H1 (cell line): ENCODE measurements at regions not wholly inside any gene's neighbourhood (a gene's known extent, or its start where the extent isn't known, plus 50 kb on each side); places are given as distances from the start of the nearest gene placed in this dataset.

ENCODE experiments used
- CTCF ChIA-PET: fragments of 300-600 bp; sonication (Branson Sonifier 250); formaldehyde crosslinking; loops from one replicate; lab custom pipeline; 2021; ENCODE audit not compliant: partially characterized antibody; lab: Charles Lee
- POLR2A ChIA-PET: fragments of 300-600 bp; sonication (Branson Sonifier 250); formaldehyde crosslinking; loops from one replicate; lab custom pipeline; 2021; ENCODE audit warnings: inconsistent platforms; ENCODE audit not compliant: partially characterized antibody; lab: Charles Lee
- DNase-seq, 2 experiments: peaks; one replicate each; pipeline versions ENCODE4 v3.0.0 to v3.0.0-alpha.2; 2010 to 2022; ENCODE audit warnings: low spot score in 2 of 2, low read depth in 1 of 2, mixed read lengths in 1 of 2
- FAIRE-seq: peaks from 2 replicates; lab custom pipeline; 2011; peaks lifted over from hg19 to GRCh38; lab: Jason Lieb, UNC
- H2AFZ ChIP-seq: 2 replicates; pipeline ENCODE4 v1.8.1; 2012; ENCODE audit warnings: low read length, inconsistent platforms
- H2AK5ac ChIP-seq: 2 replicates; pipeline ENCODE4 v1.6.1; 2013; ENCODE audit warnings: low read depth, low read length
- H2BK120ac ChIP-seq: replicated peaks from 2 replicates; pipeline ENCODE3; 2013; ENCODE audit warnings: low read depth, low read length, inconsistent platforms
- H2BK12ac ChIP-seq: 2 replicates; pipeline ENCODE4 v1.6.1; 2013; ENCODE audit warnings: low read depth, low read length
- H2BK15ac ChIP-seq: 2 replicates; pipeline ENCODE4 v1.6.1; 2013; ENCODE audit warnings: low read length
- H2BK20ac ChIP-seq: 2 replicates; pipeline ENCODE4 v1.6.1; 2013; ENCODE audit warnings: low read length
- H2BK5ac ChIP-seq: 2 replicates; pipeline ENCODE4 v1.6.1; 2013; ENCODE audit warnings: low read depth, low read length
- H3K14ac ChIP-seq: 2 replicates; pipeline ENCODE4 v1.6.1; 2013; ENCODE audit warnings: inconsistent platforms; ENCODE audit not compliant: insufficient read length
- H3K18ac ChIP-seq: 2 replicates; pipeline ENCODE4 v1.6.1; 2013; ENCODE audit warnings: low read length; ENCODE audit errors: extremely low read depth
- H3K23ac ChIP-seq: 2 replicates; pipeline ENCODE4 v1.6.1; 2013; ENCODE audit warnings: inconsistent platforms; ENCODE audit not compliant: insufficient read length
- H3K23me2 ChIP-seq: 2 replicates; pipeline ENCODE4 v1.6.1; 2013; ENCODE audit warnings: low read depth, low read length
- H3K27ac ChIP-seq: 2 replicates; pipeline ENCODE4 v1.6.1; 2011; ENCODE audit warnings: low read depth, low read length, inconsistent platforms
- H3K27me3 ChIP-seq, 4 experiments: replicated peaks in 1 of 4; 1 replicate in 1 of 4; 2 replicates in 3 of 4; pipeline versions ENCODE4 v1.6.1 to v1.8.1; 2011 to 2013; ENCODE audit warnings: low read length in 3 of 4, mild to moderate bottlenecking in 3 of 4, inconsistent platforms in 2 of 4, mixed read lengths in 2 of 4, moderate library complexity in 1 of 4; ENCODE audit not compliant: control insufficient read depth in 3 of 4, insufficient read depth in 3 of 4; ENCODE audit errors: extremely low read depth in 1 of 4
- H3K36me3 ChIP-seq, 4 experiments: 2 replicates each; pipeline versions ENCODE4 v1.6.1 to v1.8.1; 2011 to 2013; ENCODE audit warnings: mild to moderate bottlenecking in 4 of 4, low read length in 3 of 4, moderate library complexity in 2 of 4, control low read depth in 1 of 4, inconsistent platforms in 1 of 4; ENCODE audit not compliant: insufficient read depth in 4 of 4, control insufficient read depth in 2 of 4
- H3K4ac ChIP-seq: replicated peaks from 2 replicates; pipeline ENCODE3; 2013; ENCODE audit warnings: low read length, low read depth, mixed read lengths, inconsistent platforms; ENCODE audit not compliant: insufficient read length
- H3K4me1 ChIP-seq, 4 experiments: replicated peaks in 1 of 4; 1 replicate in 1 of 4; 2 replicates in 3 of 4; pipeline versions ENCODE4 v1.6.1 to v1.8.1; 2011 to 2013; ENCODE audit warnings: low read length in 3 of 4, inconsistent platforms in 2 of 4, mixed read lengths in 1 of 4; ENCODE audit not compliant: insufficient read depth in 4 of 4, control insufficient read depth in 3 of 4
- H3K4me2 ChIP-seq, 2 experiments: 2 replicates each; pipeline versions ENCODE4 v1.6.1 to v1.8.1; 2011 to 2013; ENCODE audit warnings: low read depth in 2 of 2, low read length in 2 of 2, control low read depth in 1 of 2, inconsistent platforms in 1 of 2, mild to moderate bottlenecking in 1 of 2; ENCODE audit not compliant: insufficient read depth in 1 of 2
- H3K4me3 ChIP-seq, 4 experiments: fragments of 200-600, 300-600 bp in 1 of 4; sonication (generic), shearing (Covaris generic), sonication (Bioruptor Twin) in 1 of 4; 2 replicates each; pipeline versions ENCODE4 v1.5.1 to v1.8.1; 2011 to 2016; ENCODE audit warnings: low read length in 4 of 4, low read depth in 3 of 4, control low read depth in 2 of 4, inconsistent platforms in 2 of 4, mild to moderate bottlenecking in 2 of 4, mixed read lengths in 1 of 4, moderate library complexity in 1 of 4; ENCODE audit not compliant: insufficient read depth in 2 of 4; ENCODE audit errors: extremely low read depth in 1 of 4
- H3K56ac ChIP-seq: replicated peaks from 2 replicates; pipeline ENCODE3; 2013; ENCODE audit warnings: low read depth, mild to moderate bottlenecking, mixed read lengths, low read length, inconsistent platforms; ENCODE audit not compliant: insufficient read length
- H3K79me1 ChIP-seq: 2 replicates; pipeline ENCODE4 v1.6.1; 2013; ENCODE audit warnings: low read depth, low read length, control low read depth
- H3K79me2 ChIP-seq, 2 experiments: 2 replicates each; pipeline versions ENCODE4 v1.6.1 to v1.8.1; 2012 to 2013; ENCODE audit warnings: low read length in 2 of 2, mild to moderate bottlenecking in 2 of 2, inconsistent platforms in 1 of 2; ENCODE audit not compliant: insufficient read depth in 2 of 2, control insufficient read depth in 1 of 2
- H3K9ac ChIP-seq, 4 experiments: replicated peaks in 1 of 4; 1 replicate in 1 of 4; 2 replicates in 3 of 4; pipeline versions ENCODE4 v1.6.1 to v1.8.1; 2011 to 2013; ENCODE audit warnings: low read depth in 3 of 4, low read length in 3 of 4, control low read depth in 2 of 4, mild to moderate bottlenecking in 2 of 4, moderate library complexity in 2 of 4, inconsistent platforms in 1 of 4; ENCODE audit errors: extremely low read depth in 1 of 4
- H3K9me3 ChIP-seq, 2 experiments: 2 replicates each; pipeline versions ENCODE4 v1.6.1 to v1.8.1; 2012 to 2013; ENCODE audit warnings: mild to moderate bottlenecking in 2 of 2, moderate library complexity in 2 of 2, control low read depth in 1 of 2, inconsistent platforms in 1 of 2, low read depth in 1 of 2, low read length in 1 of 2, mixed read lengths in 1 of 2; ENCODE audit not compliant: insufficient read depth in 2 of 2
- H4K20me1 ChIP-seq, 2 experiments: replicated peaks in 1 of 2; 2 replicates each; pipeline versions ENCODE3 to v1.8.1; 2011 to 2013; ENCODE audit warnings: inconsistent platforms in 2 of 2, low read length in 2 of 2, mild to moderate bottlenecking in 1 of 2; ENCODE audit not compliant: insufficient read depth in 2 of 2, control insufficient read depth in 1 of 2
- H4K5ac ChIP-seq: 2 replicates; pipeline ENCODE4 v1.6.1; 2013; ENCODE audit warnings: low read length, low read depth, mixed read lengths, inconsistent platforms; ENCODE audit not compliant: insufficient read length
- H4K8ac ChIP-seq: 2 replicates; pipeline ENCODE4 v1.8.0; 2013; ENCODE audit warnings: mild to moderate bottlenecking, moderate library complexity, low read length, inconsistent platforms; ENCODE audit not compliant: insufficient read depth; ENCODE audit errors: extremely low read depth
- H4K91ac ChIP-seq: replicated peaks from 2 replicates; pipeline ENCODE3; 2013; ENCODE audit warnings: low read length, mixed read lengths, inconsistent platforms; ENCODE audit not compliant: insufficient read length
- BACH1 ChIP-seq: IDR thresholded peaks from 2 replicates; pipeline ENCODE4 v1.6.1; 2012; ENCODE audit warnings: low read length, improper control_type of control experiment
- GABPA ChIP-seq: IDR thresholded peaks from 2 replicates; pipeline ENCODE4 v1.6.1; 2011; ENCODE audit warnings: mild to moderate bottlenecking, low read length, moderate library complexity, borderline replicate concordance; ENCODE audit not compliant: insufficient read depth
- POLR2A ChIP-seq, 2 experiments: IDR thresholded peaks; 1 replicate in 1 of 2; 2 replicates in 1 of 2; pipeline ENCODE4 v1.6.1; 2011; ENCODE audit warnings: low read depth in 2 of 2, low read length in 2 of 2, mild to moderate bottlenecking in 2 of 2; ENCODE audit errors: control extremely low read depth in 1 of 2
- RBBP5 ChIP-seq: IDR thresholded peaks from 2 replicates; pipeline ENCODE4 v1.7.1; 2012; ENCODE audit warnings: low read depth, mild to moderate bottlenecking, inconsistent platforms, low read length, moderate library complexity, borderline replicate concordance
- SP2 ChIP-seq: IDR thresholded peaks from 2 replicates; pipeline ENCODE4 v1.6.1; 2012; ENCODE audit warnings: mild to moderate bottlenecking, low read length, inconsistent platforms
- SP4 ChIP-seq: IDR thresholded peaks from 2 replicates; pipeline ENCODE4 v1.6.1; 2012; ENCODE audit warnings: low read length, inconsistent platforms
- SRF ChIP-seq: IDR thresholded peaks from 2 replicates; pipeline ENCODE4 v1.6.1; 2011; ENCODE audit warnings: mild to moderate bottlenecking, low read depth, low read length, moderate library complexity
- TAF1 ChIP-seq: IDR thresholded peaks from 2 replicates; pipeline ENCODE4 v1.6.1; 2011; ENCODE audit warnings: mild to moderate bottlenecking, low read depth, low read length
- YY1 ChIP-seq: IDR thresholded peaks from 2 replicates; pipeline ENCODE4 v1.6.1; 2011; ENCODE audit warnings: low read depth, mild to moderate bottlenecking, low read length
- WGBS, 2 experiments: shearing (Covaris generic) in 1 of 2; methylation state at CpG; one replicate each; pipeline versions ENCODE4 v1.1.6 to v1.1.7; 2013 to 2015; ENCODE audit warnings: low lambda C conversion rate in 2 of 2, mixed read lengths in 2 of 2, inconsistent platforms in 1 of 2, low coverage in 1 of 2, missing lambda C conversion rate in 1 of 2; ENCODE audit not compliant: insufficient replicate concordance in 2 of 2, insufficient coverage in 1 of 2, insufficient read length in 1 of 2; ENCODE audit errors: extremely low coverage in 1 of 2, missing lambda C conversion rate in 1 of 2; 5-methylcytosine and 5-hydroxymethylcytosine counted together
- TF ChIP-seq, protein P1 (sequence below): IDR thresholded peaks from 2 replicates; pipeline ENCODE4 v1.6.1; 2012; ENCODE audit warnings: inconsistent platforms
- TF ChIP-seq, protein P2 (sequence below): IDR thresholded peaks from 2 replicates; pipeline ENCODE4 v1.6.1; 2012; ENCODE audit warnings: inconsistent platforms

DNA sequence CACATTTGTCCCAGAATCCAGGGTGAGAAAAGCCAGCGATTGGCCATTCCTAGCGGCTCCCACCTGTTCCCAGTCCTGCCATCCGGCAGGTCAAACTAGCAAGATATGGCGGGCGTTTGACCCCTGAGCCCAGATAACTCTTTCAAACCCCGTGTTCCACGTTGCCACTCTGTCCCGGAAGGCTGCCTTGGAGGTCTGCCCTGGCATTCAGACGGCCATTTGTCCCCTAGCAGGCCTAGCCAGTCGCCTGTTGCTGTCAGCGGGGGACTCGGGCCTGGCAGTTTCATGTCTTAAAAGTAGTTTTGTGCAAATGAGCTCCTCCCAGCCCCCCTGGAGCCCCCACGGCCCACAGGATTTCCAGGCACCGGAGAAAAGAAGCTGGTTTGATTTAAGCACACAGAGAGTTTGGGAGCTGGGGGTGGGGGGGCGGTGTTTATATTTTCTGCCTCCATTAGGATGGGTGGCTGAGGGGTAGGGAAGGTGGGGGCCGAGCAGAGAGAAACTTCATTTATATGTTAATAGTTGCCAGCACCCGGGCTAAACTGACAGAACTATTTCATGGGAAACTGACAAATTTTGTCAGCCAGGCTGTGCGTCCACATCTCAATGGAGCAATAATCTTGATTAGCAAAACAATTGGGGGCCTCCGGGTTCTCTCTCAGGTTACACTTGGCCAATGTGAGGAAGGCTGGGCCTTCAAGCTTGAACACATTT, 240.9 kb upstream of the SALL1 start:
- Histone ChIP-seq H2BK12ac (peak overlapping the region; percentile 93), H3K23ac (no peak overlapping the region), H3K79me2 (no peaks in the 10 kb centered on the region), H4K20me1 (no peaks in the 10 kb centered on the region), H3K4me3 (peak overlapping the region in 3 of 4 experiments; percentile 18 to 44 (median 27); a peak in 4 of 8 replicates), H3K4me1 (peaks cover 2 to 18% (median 13%) of the 10 kb centered on the region in 4 experiments; a peak in 5 of 7 replicates), H2BK20ac (peak overlapping the region; percentile 75; the same call in 1 of the 2 replicates), H4K5ac (peak overlapping the region; percentile 71), H3K27me3 (no peaks in the 10 kb centered on the region), H4K8ac (peak overlapping the region; percentile 76; the same call in 1 of the 2 replicates), H2AFZ (no peak overlapping the region), H3K9ac (no peak overlapping the region; a peak in 1 of 7 replicates), H3K36me3 (no peaks in the 10 kb centered on the region), H2BK5ac (peak overlapping the region; percentile 96), H3K27ac (peak overlapping the region; percentile 72), H3K56ac (peak overlapping the region; percentile 70), H3K23me2 (no peaks in the 10 kb centered on the region), H2AK5ac (no peak overlapping the region), H2BK120ac (peak overlapping the region; percentile 57), H2BK15ac (no peak overlapping the region), H3K79me1 (no peaks in the 10 kb centered on the region), H3K4me2 (peak overlapping the region; percentile 62 to 90), H3K14ac (peak overlapping the region; percentile 40), H3K9me3 (peaks cover 5% of the 10 kb centered on the region in 2 experiments; a peak in 2 of 4 replicates), H3K4ac (peak overlapping the region; percentile 5), H4K91ac (peak overlapping the region; percentile 93), H3K18ac (peak overlapping the region; percentile 72)
- WGBS, 2 experiments, result 5% methylated on average over 17 of the region's 19 CpGs; no CpG with 5 or more reads in 1 of the 2 experiments
- CTCF ChIA-PET, result interaction anchor here (1.0 to 1.8 kb wide), 7 partner anchors 8 to 365 kb away, joined by 3 to 5 read pairs (median 4); no protein-coding TSS in a partner anchor
- peak; percentile 59 to 83 for DNase-seq
- POLR2A ChIA-PET, result interaction anchor here (0.6 to 2.1 kb wide), 13 partner anchors 8 to 771 kb away, joined by 3 to 12 read pairs (median 4); no protein-coding TSS in a partner anchor
- peak; percentile 19 for FAIRE-seq
- TF ChIP-seq GABPA, result no peak
- TF ChIP-seq SP2, result no peak
- peak; percentile 83 for TF ChIP-seq YY1
- TF ChIP-seq, protein P1, sequence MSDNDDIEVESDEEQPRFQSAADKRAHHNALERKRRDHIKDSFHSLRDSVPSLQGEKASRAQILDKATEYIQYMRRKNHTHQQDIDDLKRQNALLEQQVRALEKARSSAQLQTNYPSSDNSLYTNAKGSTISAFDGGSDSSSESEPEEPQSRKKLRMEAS, result peak; percentile 62
- TF ChIP-seq SRF, result no peak
- peak; percentile 27; the same call in 1 of the 2 replicates for TF ChIP-seq TAF1
- peak; percentile 20; the same call in 1 of the 2 replicates for TF ChIP-seq RBBP5
- TF ChIP-seq, protein P2, sequence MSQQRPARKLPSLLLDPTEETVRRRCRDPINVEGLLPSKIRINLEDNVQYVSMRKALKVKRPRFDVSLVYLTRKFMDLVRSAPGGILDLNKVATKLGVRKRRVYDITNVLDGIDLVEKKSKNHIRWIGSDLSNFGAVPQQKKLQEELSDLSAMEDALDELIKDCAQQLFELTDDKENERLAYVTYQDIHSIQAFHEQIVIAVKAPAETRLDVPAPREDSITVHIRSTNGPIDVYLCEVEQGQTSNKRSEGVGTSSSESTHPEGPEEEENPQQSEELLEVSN, result peak; percentile 61; the same call in 1 of the 2 replicates
- no peak; a peak in 1 of 3 replicates for TF ChIP-seq POLR2A (IDR thresholded peaks at IDR 0.05; ENCODE audit: control extremely low read depth in 1 of 2, low read depth in 2 of 2, low read length in 2 of 2)
- TF ChIP-seq SP4, result no peak
- TF ChIP-seq BACH1, result no peak
